ENCODE measurements at regions not wholly inside any gene's neighbourhood (a gene's known extent, or its start where the extent isn't known, plus 50 kb on each side); places are given as distances from the start of the nearest gene placed in this dataset.
A peak's percentile ranks its signal among the peaks of the same experiment; 100 is the strongest.

DNA sequence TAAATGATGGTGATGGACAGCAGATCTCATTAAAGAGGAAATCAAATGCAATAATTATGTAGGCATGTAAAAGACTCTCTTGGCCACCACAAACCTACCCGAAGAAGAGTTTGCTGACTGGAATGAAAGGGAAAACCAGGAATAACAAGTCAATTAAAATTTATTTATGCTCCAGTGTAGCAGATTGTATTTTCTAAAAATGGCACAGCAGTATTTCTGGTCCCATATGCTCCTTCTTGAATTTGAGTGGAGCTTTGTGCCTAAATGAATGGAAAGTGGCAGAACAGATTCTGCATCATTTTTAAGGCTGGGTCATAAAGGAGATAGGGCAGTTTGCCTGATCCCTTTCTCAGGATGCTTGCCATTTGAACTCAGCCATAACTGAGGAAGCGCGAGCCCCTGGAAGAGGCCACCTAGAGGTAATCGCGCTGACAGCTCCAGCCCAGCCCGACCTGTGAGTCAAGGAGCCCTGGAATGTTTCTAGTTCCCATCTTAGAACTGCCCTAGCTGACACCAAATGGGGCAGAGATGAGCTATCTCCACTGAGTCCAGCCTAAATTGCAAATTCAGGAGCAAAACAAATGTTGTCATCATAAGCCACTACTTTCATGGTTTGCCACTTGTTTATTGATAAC is 229.2 kb upstream of the TMTC1 start:
- Histone ChIP-seq H3K4me3 (no peak overlapping the region), H3K36me3 (no peaks in the 10 kb centered on the region), H3K4me1 (no peaks in the 10 kb centered on the region), H3K27me3 (replicated peaks in 1 of 7) (no peaks in the 10 kb centered on the region), H3K9me3 (no peaks in the 10 kb centered on the region), H3K27ac (no peak overlapping the region)
- TF ChIP-seq POLR2A (IDR thresholded peaks at IDR 0.05) (no peak), POLR2AphosphoS5 (IDR thresholded peaks at IDR 0.05) (no peak)
- TF ChIP-seq, protein P1, sequence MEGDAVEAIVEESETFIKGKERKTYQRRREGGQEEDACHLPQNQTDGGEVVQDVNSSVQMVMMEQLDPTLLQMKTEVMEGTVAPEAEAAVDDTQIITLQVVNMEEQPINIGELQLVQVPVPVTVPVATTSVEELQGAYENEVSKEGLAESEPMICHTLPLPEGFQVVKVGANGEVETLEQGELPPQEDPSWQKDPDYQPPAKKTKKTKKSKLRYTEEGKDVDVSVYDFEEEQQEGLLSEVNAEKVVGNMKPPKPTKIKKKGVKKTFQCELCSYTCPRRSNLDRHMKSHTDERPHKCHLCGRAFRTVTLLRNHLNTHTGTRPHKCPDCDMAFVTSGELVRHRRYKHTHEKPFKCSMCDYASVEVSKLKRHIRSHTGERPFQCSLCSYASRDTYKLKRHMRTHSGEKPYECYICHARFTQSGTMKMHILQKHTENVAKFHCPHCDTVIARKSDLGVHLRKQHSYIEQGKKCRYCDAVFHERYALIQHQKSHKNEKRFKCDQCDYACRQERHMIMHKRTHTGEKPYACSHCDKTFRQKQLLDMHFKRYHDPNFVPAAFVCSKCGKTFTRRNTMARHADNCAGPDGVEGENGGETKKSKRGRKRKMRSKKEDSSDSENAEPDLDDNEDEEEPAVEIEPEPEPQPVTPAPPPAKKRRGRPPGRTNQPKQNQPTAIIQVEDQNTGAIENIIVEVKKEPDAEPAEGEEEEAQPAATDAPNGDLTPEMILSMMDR (IDR thresholded peaks at IDR 0.05 in 8 of 11, conservative IDR thresholded peaks at IDR 0.05 in 3 of 11) = no peak
- intact Hi-C loops (cut with DNase I; ENCODE audit: low total_unique reads) = no loop called here
- 52 to 59% (median 58%) methylated on average over 6 of the region's 6 CpGs for WGBS, 5 donors
- no peak for DNase-seq

DNA sequence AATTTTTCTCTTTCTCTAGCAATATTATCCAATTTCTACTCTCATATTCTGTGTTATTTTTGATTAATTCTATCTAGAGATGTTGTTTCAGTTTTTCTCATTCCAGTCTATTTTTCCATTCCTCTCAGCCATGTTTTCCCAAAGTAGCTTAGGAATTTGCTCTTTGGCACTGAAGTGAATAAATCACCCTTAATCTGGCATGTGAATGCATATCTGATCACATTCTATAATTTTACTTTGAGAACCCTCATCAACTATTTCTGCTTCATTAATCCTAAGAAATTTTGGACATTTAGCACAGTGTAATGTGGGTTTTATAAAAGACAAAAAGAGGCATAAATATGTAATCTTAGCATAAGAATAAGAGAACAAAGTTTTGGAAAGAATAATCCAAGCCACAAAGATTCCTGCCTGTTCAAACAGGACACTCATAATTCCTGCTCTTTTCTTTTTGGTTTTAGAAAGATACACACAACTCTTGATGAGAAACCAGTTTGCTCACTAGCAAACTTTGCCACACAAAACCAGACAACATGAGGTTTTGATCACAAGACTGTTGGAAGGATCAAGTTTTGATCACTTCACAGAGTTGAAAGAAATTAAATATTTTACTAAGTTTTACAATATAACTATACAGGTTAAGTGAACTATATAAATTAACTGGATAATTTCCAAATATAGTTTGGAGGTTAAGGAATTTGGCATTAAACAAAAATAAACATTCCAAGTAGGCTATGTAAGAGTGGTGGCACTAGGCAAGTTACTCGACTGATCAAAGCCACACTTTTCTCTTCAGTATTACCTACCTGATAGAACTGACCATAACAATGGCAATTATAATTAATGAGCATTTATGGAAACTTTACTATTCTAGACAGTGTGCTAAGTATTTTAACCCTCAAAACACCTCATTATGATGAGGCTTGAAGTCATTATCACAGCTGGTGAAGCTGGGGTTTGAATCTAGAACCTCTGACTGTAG is 226.6 kb upstream of the TMTC1 start:
- no peak for DNase-seq
- TF ChIP-seq, protein P1 (IDR thresholded peaks at IDR 0.05 in 8 of 11, conservative IDR thresholded peaks at IDR 0.05 in 3 of 11) = no peak
- TF ChIP-seq POLR2AphosphoS5 (IDR thresholded peaks at IDR 0.05) = no peak
- no peak for TF ChIP-seq POLR2A (IDR thresholded peaks at IDR 0.05)
- WGBS, 5 donors = 64 to 95% (median 76%) methylated on average over 1 of the region's 1 CpG
- no peaks in the 10 kb centered on the region for H3K9me3 ChIP-seq
- no peaks in the 10 kb centered on the region for H3K36me3 ChIP-seq
- H3K4me3 ChIP-seq = no peak overlapping the region
- H3K27ac ChIP-seq = peak overlapping the region in 1 of 8 donors; percentile 7
- H3K27me3 ChIP-seq (replicated peaks in 1 of 7) = no peaks in the 10 kb centered on the region
- no peaks in the 10 kb centered on the region for H3K4me1 ChIP-seq
- intact Hi-C loops (cut with DNase I; ENCODE audit: low total_unique reads) = no loop called here

DNA sequence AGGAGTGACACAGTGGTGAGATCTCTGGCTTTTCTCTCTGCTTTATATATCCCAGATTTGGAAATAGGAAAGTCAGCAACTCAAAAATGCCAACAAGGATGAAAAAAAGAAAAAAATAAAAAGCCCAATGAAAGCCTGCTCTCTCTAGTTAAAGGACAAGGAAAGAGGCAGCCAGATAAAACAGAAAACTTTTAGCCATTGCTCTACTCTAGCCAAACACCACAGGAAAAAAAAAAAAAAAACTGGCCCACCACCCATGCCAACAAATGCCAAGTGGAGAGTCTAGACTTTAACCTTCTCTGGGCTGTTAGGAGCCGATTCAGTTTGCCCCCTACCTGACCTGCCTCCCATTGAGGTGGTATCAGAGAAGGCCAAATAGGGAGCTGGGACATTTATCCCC is 222.3 kb upstream of the TMTC1 start:
- Histone ChIP-seq H3K36me3 (no peaks in the 10 kb centered on the region), H3K4me3 (no peak overlapping the region), H3K27ac (no peak overlapping the region), H3K4me1 (no peaks in the 10 kb centered on the region), H3K27me3 (replicated peaks in 1 of 7) (no peaks in the 10 kb centered on the region), H3K9me3 (no peaks in the 10 kb centered on the region)
- intact Hi-C loops (cut with DNase I; ENCODE audit: low total_unique reads) = no loop called here
- TF ChIP-seq POLR2A (IDR thresholded peaks at IDR 0.05) (no peak), POLR2AphosphoS5 (IDR thresholded peaks at IDR 0.05) (no peak)
- TF ChIP-seq, protein P1 (IDR thresholded peaks at IDR 0.05 in 8 of 11, conservative IDR thresholded peaks at IDR 0.05 in 3 of 11) = no peak
- DNase-seq = no peak
- 57 to 82% (median 80%) methylated on average over 1 of the region's 1 CpG for WGBS, 5 donors

DNA sequence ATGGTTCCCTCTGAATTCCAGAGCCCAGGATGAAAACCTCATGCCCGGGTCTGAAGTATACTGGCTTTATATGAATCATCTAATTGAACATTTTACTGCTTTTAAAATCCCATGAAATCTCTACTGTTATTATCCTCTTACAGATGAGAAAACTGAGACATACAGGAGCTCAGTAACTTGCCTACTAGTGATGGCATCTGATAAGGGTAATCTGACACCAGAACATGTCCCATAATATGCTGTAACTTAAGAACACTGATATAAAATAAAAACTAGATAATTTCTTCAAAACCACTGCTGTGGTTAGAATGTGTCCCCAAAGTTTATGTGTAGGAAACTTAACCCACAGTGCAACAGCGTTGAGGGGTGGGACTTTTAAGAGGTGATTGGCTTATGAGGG is 219.6 kb upstream of the TMTC1 start:
- Histone ChIP-seq H3K36me3 (no peaks in the 10 kb centered on the region), H3K4me3 (no peak overlapping the region), H3K9me3 (no peaks in the 10 kb centered on the region), H3K27ac (no peak overlapping the region), H3K27me3 (replicated peaks in 1 of 7) (no peaks in the 10 kb centered on the region), H3K4me1 (no peaks in the 10 kb centered on the region)
- DNase-seq = no peak
- 72 to 90% (median 77%) methylated on average over 2 of the region's 2 CpGs for WGBS, 5 donors
- TF ChIP-seq POLR2A (IDR thresholded peaks at IDR 0.05) (no peak), POLR2AphosphoS5 (IDR thresholded peaks at IDR 0.05) (no peak)
- intact Hi-C loops (cut with DNase I; ENCODE audit: low total_unique reads) = no loop called here

Data from spleen (tissue), 11 donors.